ENCODE measurements at regions not wholly inside any gene's neighbourhood (a gene's known extent, or its start where the extent isn't known, plus 50 kb on each side); places are given as distances from the start of the nearest gene placed in this dataset.

DNA sequence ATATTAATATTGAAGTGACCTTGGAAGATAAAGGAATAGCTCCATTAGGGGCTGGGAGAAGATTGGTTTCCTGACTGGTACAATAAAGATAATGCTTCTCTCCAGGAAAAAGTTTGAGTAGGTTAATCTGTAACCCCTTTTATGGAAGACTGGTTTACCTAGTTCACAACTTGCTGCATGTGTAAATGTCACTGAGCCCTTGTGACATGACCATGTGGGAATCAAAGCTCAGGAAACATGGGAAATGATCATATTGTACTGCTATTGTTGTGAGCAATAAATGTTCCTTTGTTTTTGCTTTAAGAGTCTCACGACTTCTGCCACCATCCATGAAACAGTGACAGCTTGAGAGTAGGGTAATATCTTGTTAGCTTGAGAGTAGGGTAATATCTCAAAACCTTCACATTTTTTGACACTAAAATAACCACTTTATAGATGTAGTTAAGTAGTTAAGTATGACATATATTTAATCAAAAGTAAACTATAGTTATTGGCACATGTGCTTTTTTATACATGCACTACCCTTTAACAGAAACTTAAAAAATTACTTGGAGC lies 1338.6 kb downstream of the FSCB start:
- no peak overlapping the region for H3K4me3 ChIP-seq (ENCODE audit: low read depth, low read length)
- no peak for DNase-seq (ENCODE audit: low read depth)
- no peak for TF ChIP-seq CTCF (IDR thresholded peaks at IDR 0.05; ENCODE audit: insufficient read depth, low read depth, low read length)

GRCh38 chr14:43166163-43166562 lies 1340.9 kb downstream of the FSCB start:
- TF ChIP-seq CTCF (IDR thresholded peaks at IDR 0.05; ENCODE audit: insufficient read depth, low read depth, low read length): no peak
- H3K4me3 ChIP-seq (ENCODE audit: low read depth, low read length): no peak overlapping the region
- no peak for DNase-seq (ENCODE audit: low read depth)

DNA sequence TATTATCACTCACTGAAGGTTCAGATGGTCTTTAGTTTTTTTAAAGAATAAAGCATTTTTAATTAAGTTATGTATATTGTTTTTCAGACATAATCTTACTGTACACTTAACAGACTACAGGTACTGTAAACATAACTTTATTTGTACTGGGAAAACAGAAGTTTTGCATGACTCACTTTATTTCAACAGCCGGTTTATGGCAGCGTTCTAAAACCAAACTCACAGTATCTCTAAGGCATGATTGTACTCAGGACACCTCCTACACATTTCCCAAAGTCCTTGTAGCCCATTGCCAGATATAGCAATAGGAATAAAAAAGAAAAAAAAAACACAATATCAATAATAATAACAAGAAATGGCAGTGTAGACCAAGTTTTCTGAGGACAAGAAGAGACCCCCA lies 1341.4 kb downstream of the FSCB start:
- no peak overlapping the region for H3K4me3 ChIP-seq (ENCODE audit: low read depth, low read length)
- TF ChIP-seq CTCF (IDR thresholded peaks at IDR 0.05; ENCODE audit: insufficient read depth, low read depth, low read length): no peak
- DNase-seq (ENCODE audit: low read depth): peak; percentile 27

DNA sequence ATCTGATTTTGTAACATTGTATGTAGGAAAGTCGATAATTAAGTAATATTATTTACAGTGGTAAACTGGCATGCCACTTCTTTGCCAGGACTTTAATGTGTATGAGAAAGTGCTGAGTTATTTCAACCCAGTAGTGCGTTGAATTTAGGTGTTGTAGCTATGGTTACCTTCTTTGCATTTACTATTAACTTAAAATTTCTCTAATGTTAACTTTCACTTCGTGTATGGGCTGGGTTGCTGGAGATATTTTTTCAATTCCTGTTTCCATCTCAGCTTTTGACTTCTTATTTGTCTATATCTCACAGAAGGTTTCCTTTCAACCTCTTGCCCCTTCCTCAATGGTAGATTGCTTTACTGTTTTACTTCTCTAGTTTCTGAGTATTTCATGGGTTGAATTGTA lies 1345.6 kb downstream of the FSCB start:
- DNase-seq (ENCODE audit: low read depth): no peak
- H3K4me3 ChIP-seq (ENCODE audit: low read depth, low read length): no peak overlapping the region
- TF ChIP-seq CTCF (IDR thresholded peaks at IDR 0.05; ENCODE audit: insufficient read depth, low read depth, low read length): no peak

- TF ChIP-seq CTCF (IDR thresholded peaks at IDR 0.05; ENCODE audit: insufficient read depth, low read depth, low read length): no peak
- H3K4me3 ChIP-seq (ENCODE audit: low read depth, low read length): no peak overlapping the region
- no peak for DNase-seq (ENCODE audit: low read depth)
Measured at GRCh38 chr14:43157661-43158060, 1349.4 kb downstream of the FSCB start.

GRCh38 chr14:43155924-43156323 lies 1351.2 kb downstream of the FSCB start:
- TF ChIP-seq CTCF (IDR thresholded peaks at IDR 0.05; ENCODE audit: insufficient read depth, low read depth, low read length): no peak
- DNase-seq (ENCODE audit: low read depth): no peak
- H3K4me3 ChIP-seq (ENCODE audit: low read depth, low read length): no peak overlapping the region

GRCh38 chr14:43155258-43155657 lies 1351.8 kb downstream of the FSCB start:
- H3K4me3 ChIP-seq (ENCODE audit: low read depth, low read length): no peak overlapping the region
- no peak for DNase-seq (ENCODE audit: low read depth)
- no peak for TF ChIP-seq CTCF (IDR thresholded peaks at IDR 0.05; ENCODE audit: insufficient read depth, low read depth, low read length)

Data from fibroblast of villous mesenchyme (primary cell).